ENCODE measurements at regions not wholly inside any gene's neighbourhood (a gene's known extent, or its start where the extent isn't known, plus 50 kb on each side); places are given as distances from the start of the nearest gene placed in this dataset.

GRCh38 chr12:75859868-75860267 is 171.7 kb downstream of the PHLDA1 start:
- whole genome bisulfite sequencing, result 65% methylated on average over 2 of the region's 2 CpGs
- Histone ChIP-seq H3K4me1 (ENCODE audit: control insufficient read depth in 4 of 4, insufficient read depth in 4 of 4, low read length in 3 of 4) (peaks cover 0 to 2% (median 0%) of the 10 kb centered on the region in 4 donors), H3K9ac (ENCODE audit: low read depth in 1 of 2, low read length in 2 of 2) (no peak overlapping the region), H3K36me3 (ENCODE audit: control insufficient read depth in 4 of 4, insufficient read depth in 3 of 4, low read depth in 1 of 4, low read length in 3 of 4) (no peaks in the 10 kb centered on the region), H3K9me3 (ENCODE audit: control insufficient read depth in 4 of 4, low read length in 3 of 4) (no peaks in the 10 kb centered on the region), H3K4me3 (ENCODE audit: low read depth in 1 of 3, low read length in 3 of 3) (no peak overlapping the region), H3K27ac (ENCODE audit: low read depth in 1 of 2, low read length in 2 of 2) (no peak overlapping the region), H3K27me3 (ENCODE audit: control insufficient read depth in 4 of 4, insufficient read depth in 4 of 4, low read length in 3 of 4) (no peaks in the 10 kb centered on the region)
- no peak for DNase-seq (ENCODE audit: low spot score)
- TF ChIP-seq HNF4A (conservative IDR thresholded peaks at IDR 0.05) (no peak), JUND (IDR thresholded peaks at IDR 0.05) (no peak), ZBTB33 (IDR thresholded peaks at IDR 0.05) (no peak), REST (IDR thresholded peaks at IDR 0.05) (no peak), GABPA (IDR thresholded peaks at IDR 0.05 in 1 of 2, conservative IDR thresholded peaks at IDR 0.05 in 1 of 2) (no peak), YY1 (IDR thresholded peaks at IDR 0.05) (no peak), NR2F2 (IDR thresholded peaks at IDR 0.05) (no peak), CTCF (IDR thresholded peaks at IDR 0.05; ENCODE audit: low read depth, low read length, missing input control) (no peak)

GRCh38 chr12:75856235-75856634 is 175.3 kb downstream of the PHLDA1 start:
- Histone ChIP-seq H3K9me3 (ENCODE audit: control insufficient read depth in 4 of 4, low read length in 3 of 4) (no peaks in the 10 kb centered on the region), H3K27me3 (ENCODE audit: control insufficient read depth in 4 of 4, insufficient read depth in 4 of 4, low read length in 3 of 4) (no peaks in the 10 kb centered on the region), H3K27ac (ENCODE audit: low read depth in 1 of 2, low read length in 2 of 2) (no peak overlapping the region), H3K36me3 (ENCODE audit: control insufficient read depth in 4 of 4, insufficient read depth in 3 of 4, low read depth in 1 of 4, low read length in 3 of 4) (no peaks in the 10 kb centered on the region), H3K4me1 (ENCODE audit: control insufficient read depth in 4 of 4, insufficient read depth in 4 of 4, low read length in 3 of 4) (peaks cover 0 to 2% (median 0%) of the 10 kb centered on the region in 4 donors), H3K9ac (ENCODE audit: low read depth in 1 of 2, low read length in 2 of 2) (no peak overlapping the region), H3K4me3 (ENCODE audit: low read depth in 1 of 3, low read length in 3 of 3) (no peak overlapping the region)
- 39% methylated on average over 1 of the region's 1 CpG for WGBS
- TF ChIP-seq CTCF (IDR thresholded peaks at IDR 0.05; ENCODE audit: low read depth, low read length, missing input control) (no peak), REST (IDR thresholded peaks at IDR 0.05) (no peak)
- DNase-seq (ENCODE audit: low spot score), result no peak

All from liver (tissue), 8 donors.